ENCODE measurements at regions not wholly inside any gene's neighbourhood (a gene's known extent, or its start where the extent isn't known, plus 50 kb on each side); places are given as distances from the start of the nearest gene placed in this dataset.

DNA sequence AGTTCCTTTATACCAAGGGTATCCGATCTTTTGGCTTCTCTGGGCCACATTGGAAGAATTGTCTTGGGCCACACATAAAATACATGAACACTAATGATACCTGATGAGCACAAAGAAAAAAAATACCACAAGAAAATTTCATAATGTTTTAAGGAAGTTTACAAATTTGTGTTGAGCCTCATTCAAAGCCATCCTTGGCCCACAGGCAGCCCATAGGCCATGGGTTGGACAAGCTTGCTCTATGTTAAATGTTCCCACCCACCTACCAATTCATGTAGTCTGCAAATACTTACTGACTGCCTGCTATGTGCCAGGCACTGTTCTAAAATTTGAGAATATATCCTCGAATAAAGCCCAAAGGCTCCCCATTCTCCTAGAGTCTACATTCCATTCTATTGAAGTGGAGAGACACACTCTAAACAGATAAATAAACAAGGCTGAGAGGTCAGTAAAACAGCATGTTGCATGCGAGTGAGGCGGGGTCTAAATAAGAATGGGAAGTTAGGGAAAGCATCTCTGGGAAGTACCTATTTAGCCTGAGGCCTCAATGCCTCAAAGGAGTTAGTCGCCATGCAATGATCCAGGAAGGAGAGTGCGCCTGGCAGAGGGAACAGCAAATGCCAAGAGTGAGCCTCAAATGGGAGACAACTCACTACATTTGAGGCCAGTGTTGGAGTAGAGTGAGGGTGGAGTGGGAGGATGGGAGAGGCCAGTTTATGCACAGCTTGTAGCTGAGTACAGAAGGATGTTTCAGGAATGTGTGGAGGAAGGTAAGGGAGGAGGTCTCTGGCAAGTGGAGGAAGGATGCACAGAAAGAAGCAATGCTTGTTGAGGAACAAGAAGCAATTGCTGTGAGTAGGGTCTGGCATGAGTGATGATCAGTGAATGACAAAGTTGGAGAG is 52.5 kb upstream of the CLDN10 start:
- H4K20me1 ChIP-seq (replicated peaks; ENCODE audit: control insufficient read depth, insufficient read depth, low read length): no peaks in the 10 kb centered on the region
- FAIRE-seq (no peak), ATAC-seq (no peak), DNase-seq (ENCODE audit: extremely low read depth in 1 of 4, low spot score in 3 of 4) (no peak)
- H3K4me3 ChIP-seq: no peak overlapping the region
- no peaks in the 10 kb centered on the region for H3K9me1 ChIP-seq (ENCODE audit: control insufficient read depth, insufficient read depth, low read length)
- ChIA-PET CTCF (ENCODE audit: low intra/inter-chr PET ratio) (no interaction called here), POLR2A (no interaction called here)
- H2AFZ ChIP-seq (ENCODE audit: low read depth, low read length): no peak overlapping the region
- peaks cover 0 to 10% of the 10 kb centered on the region in 2 experiments; a peak in 3 of 5 replicates for H3K27me3 ChIP-seq (ENCODE audit: control insufficient read depth in 2 of 2, insufficient read depth in 2 of 2, low read length in 2 of 2)
- WGBS (ENCODE audit: insufficient coverage, low coverage, missing lambda C conversion rate): 4% methylated on average over 6 of the region's 6 CpGs
- no peak overlapping the region for H3K27ac ChIP-seq (ENCODE audit: extremely low read depth, low read depth, low read length)
- no peaks in the 10 kb centered on the region for H3K4me1 ChIP-seq (replicated peaks in 1 of 2; ENCODE audit: control insufficient read depth in 2 of 2, insufficient read depth in 2 of 2, low read length in 2 of 2)
- no TSS peak for BruUV-seq (replicated peaks)
- no peaks in the 10 kb centered on the region for H3K36me3 ChIP-seq (ENCODE audit: control insufficient read depth, insufficient read depth, low read length)
- in situ Hi-C loops (cut with MboI) (loop anchor here (25.0 kb wide), 1 partner anchor 1462 kb away; no protein-coding TSS in a partner anchor), intact Hi-C loops (cut with micrococcal nuclease) (loop anchor here (10.0 kb wide), 1 partner anchor 55 kb away; the partner anchor contains the start of gene CLDN10)
- no peak overlapping the region for H3K9ac ChIP-seq (ENCODE audit: insufficient read depth in 1 of 2, low read depth in 2 of 2, low read length in 2 of 2)
- H3K4me2 ChIP-seq (ENCODE audit: insufficient read depth, low read length): no peak overlapping the region
- H3K79me2 ChIP-seq (ENCODE audit: control insufficient read depth, insufficient read depth, low read length): no peaks in the 10 kb centered on the region
- H3K9me3 ChIP-seq (replicated peaks; ENCODE audit: control insufficient read depth, insufficient read depth, low read depth, low read length): no peaks in the 10 kb centered on the region
- TF ChIP-seq PTRF (tag; IDR thresholded peaks at IDR 0.05) (no peak), ERF (CRISPR knock-in tag; IDR thresholded peaks at IDR 0.05) (no peak), TEAD2 (tag; IDR thresholded peaks at IDR 0.05) (no peak), ZNF395 (CRISPR knock-in tag; IDR thresholded peaks at IDR 0.05) (no peak), ZNF445 (CRISPR knock-in tag; IDR thresholded peaks at IDR 0.05; ENCODE audit: low read depth) (no peak), PML (IDR thresholded peaks at IDR 0.05; ENCODE audit: low read length) (no peak), NELFE (IDR thresholded peaks at IDR 0.05; ENCODE audit: insufficient read depth, insufficient read length) (no peak), CHAMP1 (IDR thresholded peaks at IDR 0.05) (no peak), PCBP2 (IDR thresholded peaks at IDR 0.05; ENCODE audit: low read depth, low read length, poor library complexity, severe bottlenecking) (no peak), THAP7 (CRISPR knock-in tag; IDR thresholded peaks at IDR 0.05) (no peak), ZNF57 (CRISPR knock-in tag; IDR thresholded peaks at IDR 0.05) (no peak), HDAC2 (IDR thresholded peaks at IDR 0.05) (no peak), TAF15 (IDR thresholded peaks at IDR 0.05; ENCODE audit: low read depth, low read length) (no peak)
- TF ChIP-seq, protein P1, sequence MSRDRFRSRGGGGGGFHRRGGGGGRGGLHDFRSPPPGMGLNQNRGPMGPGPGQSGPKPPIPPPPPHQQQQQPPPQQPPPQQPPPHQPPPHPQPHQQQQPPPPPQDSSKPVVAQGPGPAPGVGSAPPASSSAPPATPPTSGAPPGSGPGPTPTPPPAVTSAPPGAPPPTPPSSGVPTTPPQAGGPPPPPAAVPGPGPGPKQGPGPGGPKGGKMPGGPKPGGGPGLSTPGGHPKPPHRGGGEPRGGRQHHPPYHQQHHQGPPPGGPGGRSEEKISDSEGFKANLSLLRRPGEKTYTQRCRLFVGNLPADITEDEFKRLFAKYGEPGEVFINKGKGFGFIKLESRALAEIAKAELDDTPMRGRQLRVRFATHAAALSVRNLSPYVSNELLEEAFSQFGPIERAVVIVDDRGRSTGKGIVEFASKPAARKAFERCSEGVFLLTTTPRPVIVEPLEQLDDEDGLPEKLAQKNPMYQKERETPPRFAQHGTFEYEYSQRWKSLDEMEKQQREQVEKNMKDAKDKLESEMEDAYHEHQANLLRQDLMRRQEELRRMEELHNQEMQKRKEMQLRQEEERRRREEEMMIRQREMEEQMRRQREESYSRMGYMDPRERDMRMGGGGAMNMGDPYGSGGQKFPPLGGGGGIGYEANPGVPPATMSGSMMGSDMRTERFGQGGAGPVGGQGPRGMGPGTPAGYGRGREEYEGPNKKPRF (IDR thresholded peaks at IDR 0.05; ENCODE audit: low read depth, low read length): no peak
